DOHH2 (cell line): ENCODE measurements at regions not wholly inside any gene's neighbourhood (a gene's known extent, or its start where the extent isn't known, plus 50 kb on each side); places are given as distances from the start of the nearest gene placed in this dataset.

Experiments used
- H3F3A ChIP-seq: fragments of 200-600 bp; sonication (generic), shearing (Covaris generic); 2 replicates; pipeline ENCODE4 v1.6.0; 2016; ENCODE audit warnings: antibody characterized with exemption, mild to moderate bottlenecking; ENCODE audit not compliant: control insufficient read depth, insufficient read depth
- H3K27ac ChIP-seq: fragments of 200-600 bp; sonication (generic); 2 replicates; pipeline ENCODE4 v1.5.1; 2014; ENCODE audit warnings: low read depth, mild to moderate bottlenecking, low read length, moderate library complexity
- H3K27me3 ChIP-seq: fragments of 200-600 bp; sonication (generic); 2 replicates; pipeline ENCODE4 v1.6.1; 2014; ENCODE audit warnings: mild to moderate bottlenecking, low read length, mixed read lengths; ENCODE audit not compliant: control insufficient read depth
- H3K36me3 ChIP-seq: fragments of 200-600 bp; sonication (generic); 2 replicates; pipeline ENCODE4 v1.6.1; 2014; ENCODE audit warnings: mild to moderate bottlenecking, low read length, moderate library complexity, mixed read lengths; ENCODE audit not compliant: control insufficient read depth
- H3K4me1 ChIP-seq: fragments of 200-600 bp; sonication (generic); 2 replicates; pipeline ENCODE4 v1.6.1; 2014; ENCODE audit warnings: mild to moderate bottlenecking, low read length, mixed read lengths; ENCODE audit not compliant: control insufficient read depth
- H3K4me2 ChIP-seq: fragments of 200-600 bp; sonication (generic); 2 replicates; pipeline ENCODE4 v1.6.0; 2014; ENCODE audit warnings: mild to moderate bottlenecking, low read length, moderate library complexity
- H3K4me3 ChIP-seq: fragments of 200-600 bp; sonication (generic); 2 replicates; pipeline ENCODE4 v1.5.1; 2014; ENCODE audit warnings: mild to moderate bottlenecking, low read length, mixed read lengths
- H3K79me2 ChIP-seq: fragments of 200-600 bp; sonication (generic); 2 replicates; pipeline ENCODE4 v1.6.1; 2014; ENCODE audit warnings: mild to moderate bottlenecking, low read length, mixed read lengths; ENCODE audit not compliant: control insufficient read depth
- H3K9me2 ChIP-seq: fragments of 200-600 bp; sonication (generic); replicated peaks from 2 replicates; pipeline ENCODE4 v1.6.1; 2014; ENCODE audit warnings: mild to moderate bottlenecking, low read length, mixed read lengths; ENCODE audit not compliant: control insufficient read depth
- H3K9me3 ChIP-seq: fragments of 200-600 bp; sonication (generic); 2 replicates; pipeline ENCODE4 v1.6.1; 2014; ENCODE audit warnings: antibody characterized with exemption, low read length, mixed read lengths; ENCODE audit not compliant: control insufficient read depth, insufficient read depth
- H4K20me1 ChIP-seq: fragments of 200-600 bp; sonication (generic); 2 replicates; pipeline ENCODE4 v1.6.0; 2014; ENCODE audit warnings: low read depth, mild to moderate bottlenecking, antibody characterized with exemption, low read length, moderate library complexity; ENCODE audit not compliant: control insufficient read depth, insufficient read depth
- CTCF ChIP-seq: fragments of 200-600 bp; sonication (generic); IDR thresholded peaks from one replicate; pipeline ENCODE4 v1.5.1; 2014; ENCODE audit warnings: antibody characterized with exemption, mild to moderate bottlenecking, low read depth, low read length; ENCODE audit not compliant: poor library complexity, severe bottlenecking
- EZH2phosphoT487 ChIP-seq: fragments of 200-600 bp; sonication (generic); IDR thresholded peaks from 2 replicates; pipeline ENCODE4 v1.6.1; 2017; ENCODE audit warnings: borderline replicate concordance, mild to moderate bottlenecking, antibody characterized with exemption, low read length, moderate library complexity, mixed read lengths

GRCh38 chr21:16194788-16195537 lies 465.2 kb downstream of the USP25 start:
- Histone ChIP-seq H3K9me2 (no peaks in the 10 kb centered on the region), H3F3A (no peaks in the 10 kb centered on the region), H3K27ac (no peak overlapping the region), H3K4me3 (no peak overlapping the region), H3K4me2 (no peak overlapping the region), H3K9me3 (no peaks in the 10 kb centered on the region), H3K27me3 (no peaks in the 10 kb centered on the region), H3K4me1 (no peaks in the 10 kb centered on the region), H4K20me1 (no peaks in the 10 kb centered on the region), H3K79me2 (no peaks in the 10 kb centered on the region), H3K36me3 (no peaks in the 10 kb centered on the region)
- TF ChIP-seq EZH2phosphoT487: no peak
- no peak for TF ChIP-seq CTCF

GRCh38 chr21:16195538-16195910 lies 465.7 kb downstream of the USP25 start:
- Histone ChIP-seq H3F3A (no peaks in the 10 kb centered on the region), H3K4me2 (no peak overlapping the region), H3K9me2 (no peaks in the 10 kb centered on the region), H4K20me1 (no peaks in the 10 kb centered on the region), H3K27me3 (no peaks in the 10 kb centered on the region), H3K36me3 (no peaks in the 10 kb centered on the region), H3K27ac (no peak overlapping the region), H3K79me2 (no peaks in the 10 kb centered on the region), H3K4me1 (no peaks in the 10 kb centered on the region), H3K4me3 (no peak overlapping the region), H3K9me3 (no peaks in the 10 kb centered on the region)
- TF ChIP-seq CTCF (no peak), EZH2phosphoT487 (no peak)

GRCh38 chr21:16196001-16196400 lies 466.2 kb downstream of the USP25 start:
- Histone ChIP-seq H3K4me2 (no peak overlapping the region), H3K9me2 (no peaks in the 10 kb centered on the region), H3F3A (no peaks in the 10 kb centered on the region), H4K20me1 (no peaks in the 10 kb centered on the region), H3K4me1 (no peaks in the 10 kb centered on the region), H3K79me2 (no peaks in the 10 kb centered on the region), H3K27ac (no peak overlapping the region), H3K27me3 (no peaks in the 10 kb centered on the region), H3K9me3 (no peaks in the 10 kb centered on the region), H3K4me3 (no peak overlapping the region), H3K36me3 (no peaks in the 10 kb centered on the region)
- TF ChIP-seq EZH2phosphoT487: no peak
- TF ChIP-seq CTCF: no peak
